ACHN (cell line): ENCODE measurements at regions not wholly inside any gene's neighbourhood (a gene's known extent, or its start where the extent isn't known, plus 50 kb on each side); places are given as distances from the start of the nearest gene placed in this dataset.

Experiments used
- DNase-seq: peaks from one replicate; pipeline ENCODE4 v3.0.0-alpha.2; 2015
- in situ Hi-C: cut with HindIII; loops from 2 replicates; pipeline ENCODE4 v1.10.0; 2017; ENCODE audit warnings: low sequenced_read_pairs, low pct_ligation_motif_present, low pct_unique_long_range_greater_than_20kb

DNA sequence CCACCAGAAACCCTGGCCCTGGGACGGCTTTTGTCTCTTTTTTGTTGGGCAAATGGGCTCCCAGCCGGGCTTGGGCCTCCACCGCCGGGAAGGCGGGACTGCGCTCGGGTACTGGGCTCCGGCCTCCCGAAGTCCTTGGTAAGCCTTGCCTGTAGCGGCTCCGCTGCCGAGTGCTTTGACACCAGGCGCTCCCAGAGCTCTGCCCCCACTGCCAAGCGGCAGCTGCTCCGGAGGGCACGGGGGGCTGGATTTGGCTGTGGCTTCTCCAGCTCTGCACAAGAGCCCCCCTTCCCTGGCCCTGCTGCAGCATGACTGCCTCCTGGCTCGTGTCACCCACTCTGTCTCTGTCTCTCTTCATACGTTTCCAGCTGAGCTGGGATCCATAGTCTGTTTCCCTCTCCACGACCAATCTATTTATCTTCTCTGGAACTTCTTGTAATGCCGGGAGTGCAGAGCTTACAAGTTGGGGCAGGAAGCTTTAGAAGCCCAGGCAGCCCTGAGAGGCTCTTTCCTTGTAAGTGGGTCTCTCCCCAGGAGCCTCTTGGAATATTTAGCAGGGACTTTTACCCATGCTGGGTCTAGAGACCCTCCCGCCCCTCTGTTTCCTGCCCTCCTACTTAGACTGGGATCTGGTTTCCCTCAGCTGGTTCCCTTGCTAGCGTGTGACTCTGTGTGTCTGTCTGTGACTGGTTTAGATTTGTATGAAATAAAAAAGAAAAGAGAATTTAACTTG is 246.9 kb upstream of the GSE1 start:
- DNase-seq: no peak
- in situ Hi-C loops: no loop called here

GRCh38 chr16:85367485-85367884 is 245.6 kb upstream of the GSE1 start:
- in situ Hi-C loops: no loop called here
- no peak for DNase-seq

GRCh38 chr16:85369060-85369459 is 244.1 kb upstream of the GSE1 start:
- DNase-seq: no peak
- in situ Hi-C loops: no loop called here

DNA sequence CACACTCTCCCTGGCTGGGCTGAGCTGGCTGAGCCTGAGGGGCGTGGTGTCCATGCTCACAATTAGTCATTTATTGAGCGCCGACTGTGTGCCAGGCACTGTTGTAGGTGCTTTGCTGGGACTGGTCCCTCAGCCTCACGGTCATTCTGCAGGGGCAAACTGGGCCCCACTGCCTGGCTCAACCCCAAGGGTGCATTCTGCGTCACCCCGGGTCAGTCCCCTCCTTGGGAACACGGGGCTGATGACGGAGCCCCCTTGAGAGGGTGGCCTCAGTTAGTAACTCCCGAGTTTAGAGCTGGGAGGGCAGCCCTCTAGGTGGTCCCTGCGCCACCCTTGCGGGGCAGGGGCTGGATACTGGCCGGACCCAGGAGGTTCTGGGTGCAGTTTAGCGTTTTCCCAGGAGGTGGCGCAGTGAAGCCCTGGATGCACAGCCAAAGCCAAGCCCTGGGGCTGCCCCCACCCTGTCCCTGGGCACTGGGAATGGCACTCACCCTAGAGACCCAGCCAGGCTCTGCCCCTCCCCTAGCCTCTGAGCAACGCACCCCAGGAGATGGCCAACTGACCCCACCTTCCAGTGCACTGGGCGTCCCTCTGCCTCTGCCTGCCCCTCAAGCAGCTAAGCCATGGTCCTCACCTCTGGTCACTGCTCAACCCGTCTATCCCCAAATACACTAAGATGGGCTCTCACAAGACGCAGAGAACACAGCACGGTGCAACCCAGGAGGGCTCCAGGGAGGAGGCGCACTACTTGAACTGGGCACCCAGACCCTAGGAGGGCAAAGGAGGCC is 243.2 kb upstream of the GSE1 start:
- in situ Hi-C loops: no loop called here
- peak; percentile 53 for DNase-seq

DNA sequence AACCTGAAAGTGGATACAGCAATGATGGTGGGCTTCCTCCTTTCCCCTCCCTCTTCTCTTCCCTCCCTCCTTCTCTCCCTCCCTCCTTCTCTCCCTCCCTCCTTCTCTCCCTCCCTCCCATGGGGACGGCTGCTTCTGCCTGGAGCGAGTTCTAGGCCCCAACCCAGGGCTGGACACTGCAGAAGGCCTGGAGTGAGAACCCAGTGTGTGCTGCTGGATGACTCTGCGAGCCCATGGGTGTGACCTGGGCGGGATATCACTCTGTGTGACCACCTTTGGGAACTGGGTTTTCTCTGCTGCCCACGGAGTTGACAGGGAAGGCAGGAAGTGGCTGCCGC is 242.6 kb upstream of the GSE1 start:
- in situ Hi-C loops: no loop called here
- DNase-seq: no peak

DNA sequence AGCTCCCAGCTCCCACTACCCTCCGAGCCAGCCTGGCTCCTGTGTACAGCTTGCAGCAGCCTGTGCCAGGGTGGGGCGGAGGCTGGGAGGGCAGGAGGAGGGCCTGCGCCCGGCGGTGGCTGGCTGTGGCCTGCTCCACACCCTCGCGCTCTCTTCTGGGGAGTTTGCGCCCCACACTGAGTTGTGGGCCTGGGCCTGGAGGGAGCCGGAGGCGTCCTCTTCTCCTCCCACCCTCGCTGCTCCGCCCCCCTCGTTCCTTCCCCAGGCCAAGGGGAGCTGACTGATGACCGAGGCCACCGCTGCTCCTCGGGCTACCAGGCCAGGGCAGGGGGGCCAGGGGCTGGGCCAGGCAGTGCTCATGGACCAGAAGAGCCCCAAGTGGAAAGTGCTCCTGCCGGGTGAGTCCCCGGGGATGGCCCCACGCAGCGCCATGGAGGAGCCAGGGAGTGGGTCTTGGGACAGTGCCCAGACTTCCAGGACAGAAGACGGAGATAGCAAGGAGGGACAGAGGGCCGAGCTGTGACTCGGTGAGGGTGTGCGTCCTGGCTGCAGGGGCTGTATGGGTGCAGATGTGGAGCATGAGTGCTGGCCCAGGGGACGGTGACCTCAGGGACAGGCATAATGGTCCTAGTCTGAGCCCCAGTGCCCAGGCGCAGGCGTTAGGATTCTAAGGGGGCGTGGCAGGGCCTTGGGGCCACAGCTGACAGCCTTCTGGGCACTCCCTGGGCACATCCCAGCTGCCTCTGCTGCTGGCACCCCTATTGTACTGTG is 242.1 kb upstream of the GSE1 start:
- in situ Hi-C loops: no loop called here
- no peak for DNase-seq

- in situ Hi-C loops: no loop called here
- DNase-seq: no peak
Observed at GRCh38 chr16:85371948-85372347, 241.2 kb upstream of the GSE1 start.

- DNase-seq: peak; percentile 30
- in situ Hi-C loops: no loop called here
Observed at GRCh38 chr16:85372627-85373372, 240.3 kb upstream of the GSE1 start.

GRCh38 chr16:85373741-85374570 is 239.2 kb upstream of the GSE1 start:
- DNase-seq: no peak
- in situ Hi-C loops: no loop called here

- no peak for DNase-seq
- in situ Hi-C loops: no loop called here
Observed at GRCh38 chr16:85374571-85374872, 238.6 kb upstream of the GSE1 start.

- no peak for DNase-seq
- in situ Hi-C loops: no loop called here
Observed at GRCh38 chr16:85375282-85375681, 237.8 kb upstream of the GSE1 start.

DNA sequence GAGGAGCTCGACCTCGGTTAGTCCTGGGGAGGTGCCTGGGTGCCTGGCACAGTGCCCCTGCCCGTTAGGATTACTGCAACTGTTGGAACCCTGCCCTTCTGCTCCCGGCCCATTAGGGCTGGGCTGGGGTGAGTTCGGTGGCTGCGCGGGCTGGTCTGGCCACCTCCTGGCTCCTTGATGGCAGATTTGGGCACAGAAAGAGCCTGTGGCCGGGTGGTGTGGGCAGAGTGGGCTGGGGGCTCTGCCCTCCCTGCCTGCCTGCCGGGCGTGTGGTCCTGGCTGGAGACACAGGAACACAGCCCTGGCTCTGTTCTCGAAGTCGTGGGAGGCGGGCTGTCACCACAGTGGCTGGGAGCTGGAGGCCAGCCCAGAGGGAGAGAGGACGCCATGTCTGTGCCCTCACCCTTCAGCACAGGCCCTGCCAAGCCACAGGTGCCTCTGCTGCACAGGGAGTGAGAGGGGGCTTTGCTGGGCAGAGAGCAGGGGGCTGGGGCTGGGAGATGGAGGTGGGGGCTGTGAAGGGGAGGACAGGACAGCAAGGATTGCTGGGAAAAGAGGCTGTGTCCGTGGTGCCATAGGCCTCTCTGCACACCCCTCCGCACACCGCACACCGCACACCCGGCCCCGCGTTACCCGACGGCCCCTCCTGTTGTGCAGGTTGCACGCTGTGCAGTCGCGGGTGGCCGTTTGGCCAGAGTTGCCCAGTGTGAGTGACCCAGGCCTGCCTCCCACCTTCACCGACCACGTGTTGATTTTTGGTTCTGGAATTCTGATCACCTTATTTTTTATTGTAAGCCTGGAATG is 236.6 kb upstream of the GSE1 start:
- in situ Hi-C loops: no loop called here
- no peak for DNase-seq

- in situ Hi-C loops: no loop called here
- DNase-seq: no peak
Observed at GRCh38 chr16:85377388-85378144, 235.6 kb upstream of the GSE1 start.

- DNase-seq: no peak
- in situ Hi-C loops: no loop called here
Observed at GRCh38 chr16:85378145-85379040, 234.7 kb upstream of the GSE1 start.

GRCh38 chr16:85379041-85380001 is 233.8 kb upstream of the GSE1 start:
- DNase-seq: no peak
- in situ Hi-C loops: no loop called here
